Keratinocyte (primary cell): ENCODE measurements at regions not wholly inside any gene's neighbourhood (a gene's known extent, or its start where the extent isn't known, plus 50 kb on each side); places are given as distances from the start of the nearest gene placed in this dataset.

Source experiments
- DNase-seq: peaks from one replicate; pipeline ENCODE4 v3.0.0-alpha.2; 2011; ENCODE audit warnings: low read depth, missing footprints, low spot score
- FAIRE-seq: peaks from 2 replicates; lab custom pipeline; 2011; peaks lifted over from hg19 to GRCh38; lab: Jason Lieb, UNC
- H2AFZ ChIP-seq: 2 replicates; pipeline ENCODE4 v1.6.0; 2012; ENCODE audit warnings: low read length, control low read depth, inconsistent platforms; ENCODE audit not compliant: control insufficient read depth
- H3K27ac ChIP-seq: 2 replicates; pipeline ENCODE4 v1.5.1; 2011; ENCODE audit warnings: low read length; ENCODE audit not compliant: control insufficient read depth, insufficient read depth
- H3K27me3 ChIP-seq: 3 replicates; pipeline ENCODE4 v1.6.0; 2011; ENCODE audit warnings: low read length; ENCODE audit not compliant: control insufficient read depth, insufficient read depth; ENCODE audit errors: extremely low read depth
- H3K36me3 ChIP-seq, 2 experiments: 2 replicates in 1 of 2; 3 replicates in 1 of 2; pipeline ENCODE4 v1.5.1; 2011; ENCODE audit warnings: low read length in 2 of 2, mild to moderate bottlenecking in 1 of 2; ENCODE audit not compliant: control insufficient read depth in 2 of 2, insufficient read depth in 2 of 2; ENCODE audit errors: extremely low read depth in 1 of 2
- H3K4me1 ChIP-seq: 3 replicates; pipeline ENCODE4 v1.5.1; 2011; ENCODE audit warnings: low read length; ENCODE audit not compliant: control insufficient read depth, insufficient read depth; ENCODE audit errors: extremely low read depth
- H3K4me2 ChIP-seq: 3 replicates; pipeline ENCODE4 v1.6.0; 2011; ENCODE audit warnings: low read depth, low read length; ENCODE audit not compliant: control insufficient read depth, insufficient read depth; ENCODE audit errors: extremely low read depth
- H3K4me3 ChIP-seq, 3 experiments: fragments of 200-600 bp in 1 of 3; sonication (generic) in 1 of 3; 2 replicates in 2 of 3; 3 replicates in 1 of 3; pipeline ENCODE4 v1.5.1; 2011 to 2016; ENCODE audit warnings: low read length in 3 of 3, mild to moderate bottlenecking in 3 of 3, control low read depth in 2 of 3, inconsistent platforms in 1 of 3, low read depth in 1 of 3, mixed read lengths in 1 of 3, mixed run types in 1 of 3, moderate library complexity in 1 of 3; ENCODE audit not compliant: control insufficient read depth in 2 of 3, insufficient read depth in 2 of 3; ENCODE audit errors: extremely low read depth in 1 of 3
- H3K79me2 ChIP-seq: 2 replicates; pipeline ENCODE4 v1.6.0; 2012; ENCODE audit warnings: low read length; ENCODE audit not compliant: control insufficient read depth, insufficient read depth
- H3K9ac ChIP-seq: 3 replicates; pipeline ENCODE4 v1.6.0; 2011; ENCODE audit warnings: low read length; ENCODE audit not compliant: control insufficient read depth, insufficient read depth; ENCODE audit errors: extremely low read depth
- H3K9me1 ChIP-seq: 3 replicates; pipeline ENCODE4 v1.6.0; 2011; ENCODE audit warnings: low read length; ENCODE audit not compliant: control insufficient read depth, insufficient read depth; ENCODE audit errors: extremely low read depth
- H3K9me3 ChIP-seq: 2 replicates; pipeline ENCODE4 v1.5.1; 2012; ENCODE audit warnings: low read depth, low read length; ENCODE audit not compliant: control insufficient read depth
- H4K20me1 ChIP-seq: 3 replicates; pipeline ENCODE4 v1.6.0; 2011; ENCODE audit warnings: low read length; ENCODE audit not compliant: control insufficient read depth, insufficient read depth; ENCODE audit errors: extremely low read depth
- CTCF ChIP-seq, 3 experiments: IDR thresholded peaks in 1 of 3; conservative IDR thresholded peaks in 1 of 3; optimal IDR thresholded peaks in 1 of 3; 2 replicates in 2 of 3; 3 replicates in 1 of 3; pipeline versions ENCODE3 to v1.5.1; 2011; ENCODE audit warnings: low read length in 3 of 3, mild to moderate bottlenecking in 3 of 3, moderate library complexity in 2 of 3, control low read depth in 1 of 3, inconsistent platforms in 1 of 3; ENCODE audit not compliant: insufficient read depth in 2 of 3; ENCODE audit errors: extremely low read depth in 1 of 3
- EZH2 ChIP-seq: IDR thresholded peaks from one replicate; pipeline ENCODE4 v1.6.1; 2012; ENCODE audit warnings: inconsistent platforms, mild to moderate bottlenecking, low read length, moderate library complexity
- dilution Hi-C: fragments of 300-500 bp; cut with MboI; formaldehyde crosslinking; loops from one replicate; pipeline ENCODE4 v1.7.0; 2020; ENCODE audit warnings: low sequenced_read_pairs; ENCODE audit not compliant: extremely low pct_ligation_motif_present

- Histone ChIP-seq H3K27ac (no peak overlapping the region), H3K36me3 (no peaks in the 10 kb centered on the region), H3K27me3 (no peaks in the 10 kb centered on the region), H3K4me2 (no peak overlapping the region), H3K9me3 (peaks cover 3% of the 10 kb centered on the region), H3K79me2 (no peaks in the 10 kb centered on the region), H2AFZ (no peak overlapping the region), H3K9ac (no peak overlapping the region), H3K4me3 (no peak overlapping the region), H3K4me1 (no peaks in the 10 kb centered on the region), H3K9me1 (no peaks in the 10 kb centered on the region), H4K20me1 (no peaks in the 10 kb centered on the region)
- no peak for FAIRE-seq
- DNase-seq, result no peak
- no peak for TF ChIP-seq CTCF (optimal IDR thresholded peaks at IDR 0.05 in 1 of 3, IDR thresholded peaks at IDR 0.05 in 1 of 3, conservative IDR thresholded peaks at IDR 0.05 in 1 of 3; ENCODE audit: extremely low read depth in 1 of 3, insufficient read depth in 2 of 3, low read length in 3 of 3)
- TF ChIP-seq EZH2, result no peak
- dilution Hi-C loops, result no loop called here
Measured at GRCh38 chr5:112560371-112560770, 141.3 kb upstream of the EPB41L4A start.

GRCh38 chr5:112563169-112563826 is 144.2 kb upstream of the EPB41L4A start:
- H3K4me1 ChIP-seq, result no peaks in the 10 kb centered on the region
- H2AFZ ChIP-seq, result no peak overlapping the region
- H3K27ac ChIP-seq, result no peak overlapping the region
- FAIRE-seq (no peak), DNase-seq (no peak)
- H3K4me2 ChIP-seq, result no peak overlapping the region
- dilution Hi-C loops, result no loop called here
- no peak for TF ChIP-seq EZH2
- no peak for TF ChIP-seq CTCF (optimal IDR thresholded peaks at IDR 0.05 in 1 of 3, IDR thresholded peaks at IDR 0.05 in 1 of 3, conservative IDR thresholded peaks at IDR 0.05 in 1 of 3; ENCODE audit: extremely low read depth in 1 of 3, insufficient read depth in 2 of 3, low read length in 3 of 3)
- H3K27me3 ChIP-seq, result no peaks in the 10 kb centered on the region
- peaks cover 3% of the 10 kb centered on the region for H3K9me3 ChIP-seq
- no peaks in the 10 kb centered on the region for H3K9me1 ChIP-seq
- no peak overlapping the region for H3K4me3 ChIP-seq
- no peaks in the 10 kb centered on the region for H3K36me3 ChIP-seq
- no peaks in the 10 kb centered on the region for H4K20me1 ChIP-seq
- H3K9ac ChIP-seq, result no peak overlapping the region
- no peaks in the 10 kb centered on the region for H3K79me2 ChIP-seq
